Activated CD4-positive, alpha-beta T cell treated with anti-CD3 and anti-CD28 coated beads, Interleukin-2, amount 50 U/mL, for 48 hours (primary cell): ENCODE measurements at regions not wholly inside any gene's neighbourhood (a gene's known extent, or its start where the extent isn't known, plus 50 kb on each side); places are given as distances from the start of the nearest gene placed in this dataset.

Experiments
- DNase-seq, 2 experiments: peaks; one replicate each; pipeline ENCODE4 v3.0.0-alpha.2; 2020

GRCh38 chr4:136484996-136485395 is 1047.3 kb downstream of the PCDH18 start:
- DNase-seq: no peak

GRCh38 chr4:136476753-136477152 is 1055.5 kb downstream of the PCDH18 start:
- DNase-seq: no peak

DNA sequence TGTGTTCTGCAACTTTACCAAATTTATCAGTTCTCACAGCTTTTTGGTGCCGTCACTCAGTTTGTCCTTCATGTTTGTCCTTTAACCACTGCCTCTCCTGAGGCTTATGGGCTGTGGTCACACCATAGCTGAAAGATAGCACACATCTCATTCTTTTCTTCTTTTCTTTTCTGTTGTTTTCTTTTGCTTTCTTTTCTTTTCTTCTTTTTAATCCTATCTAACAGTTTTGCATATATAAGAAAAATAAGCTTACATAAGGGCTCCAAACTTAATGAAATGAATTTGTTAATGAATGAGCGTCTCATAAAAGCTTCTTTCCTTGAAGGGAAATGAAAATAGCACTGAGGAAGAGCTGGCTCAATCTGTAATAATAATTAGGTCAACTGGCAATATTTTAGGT is 1061.2 kb downstream of the PCDH18 start:
- no peak for DNase-seq

DNA sequence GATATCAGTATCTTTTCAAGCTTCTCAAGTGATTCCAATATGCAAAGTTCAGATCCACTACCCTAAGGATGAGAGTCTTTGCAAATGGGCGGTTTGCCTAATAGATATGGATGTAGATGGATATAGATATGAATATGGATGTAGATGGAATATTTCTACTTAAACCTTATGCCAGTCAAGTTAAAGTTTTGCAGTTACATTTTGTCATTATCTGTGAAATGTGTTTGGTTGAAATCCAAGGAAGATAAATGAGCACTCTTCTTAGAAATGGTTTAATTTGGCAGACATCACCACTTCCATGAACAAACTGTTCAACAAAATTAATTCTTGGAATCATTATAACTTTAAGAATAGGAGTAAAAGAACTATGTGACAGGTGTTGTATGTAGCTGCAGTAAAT is 1066.6 kb downstream of the PCDH18 start:
- no peak for DNase-seq

- DNase-seq: no peak
Measured at GRCh38 chr4:136463941-136464340, 1068.4 kb downstream of the PCDH18 start.

GRCh38 chr4:136461533-136461932 is 1070.8 kb downstream of the PCDH18 start:
- no peak for DNase-seq

DNA sequence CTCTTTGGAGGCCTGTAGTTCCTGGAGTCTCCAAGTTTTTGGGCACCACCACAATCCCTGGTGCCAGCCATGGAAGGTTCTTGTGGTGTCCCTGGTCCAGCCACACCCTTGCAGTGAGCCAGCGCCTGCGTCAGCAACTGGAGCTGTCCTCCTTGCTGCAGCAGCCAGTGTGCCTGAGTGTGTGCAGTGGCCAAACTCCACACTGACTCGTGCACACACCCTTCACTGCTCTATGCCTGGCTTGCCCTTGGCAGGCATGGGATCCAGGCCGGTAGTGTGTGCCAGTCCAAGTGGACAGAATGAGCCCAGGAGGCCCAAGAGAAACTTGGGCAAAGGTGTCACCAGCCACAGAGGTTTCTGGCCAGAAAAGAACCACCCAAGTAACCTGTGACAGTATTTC is 1074.0 kb downstream of the PCDH18 start:
- no peak for DNase-seq

DNA sequence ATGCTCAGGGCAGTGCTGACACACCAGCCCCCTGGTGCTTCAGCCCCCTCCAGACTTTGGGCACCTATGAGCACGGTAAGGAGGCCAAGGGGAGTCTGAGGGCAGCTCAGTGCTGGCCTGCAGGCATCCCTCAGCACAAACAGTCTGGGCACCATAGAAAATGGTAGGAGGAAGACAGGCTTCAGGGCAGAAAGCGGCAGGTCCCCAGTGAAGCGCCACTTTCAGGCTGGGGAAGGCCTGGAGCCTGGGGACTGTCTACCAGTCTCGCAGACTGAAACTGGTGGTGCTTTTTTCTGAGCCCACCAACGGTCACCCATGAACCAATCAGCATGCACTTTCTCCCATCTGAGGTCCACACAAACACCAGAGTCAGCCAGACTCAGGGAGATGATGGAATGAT is 1074.7 kb downstream of the PCDH18 start:
- no peak for DNase-seq

- DNase-seq: no peak
Measured at GRCh38 chr4:136457004-136457403, 1075.3 kb downstream of the PCDH18 start.

GRCh38 chr4:136443006-136443405 is 1089.3 kb downstream of the PCDH18 start:
- no peak for DNase-seq

GRCh38 chr4:136442447-136442846 is 1089.8 kb downstream of the PCDH18 start:
- DNase-seq: no peak

DNA sequence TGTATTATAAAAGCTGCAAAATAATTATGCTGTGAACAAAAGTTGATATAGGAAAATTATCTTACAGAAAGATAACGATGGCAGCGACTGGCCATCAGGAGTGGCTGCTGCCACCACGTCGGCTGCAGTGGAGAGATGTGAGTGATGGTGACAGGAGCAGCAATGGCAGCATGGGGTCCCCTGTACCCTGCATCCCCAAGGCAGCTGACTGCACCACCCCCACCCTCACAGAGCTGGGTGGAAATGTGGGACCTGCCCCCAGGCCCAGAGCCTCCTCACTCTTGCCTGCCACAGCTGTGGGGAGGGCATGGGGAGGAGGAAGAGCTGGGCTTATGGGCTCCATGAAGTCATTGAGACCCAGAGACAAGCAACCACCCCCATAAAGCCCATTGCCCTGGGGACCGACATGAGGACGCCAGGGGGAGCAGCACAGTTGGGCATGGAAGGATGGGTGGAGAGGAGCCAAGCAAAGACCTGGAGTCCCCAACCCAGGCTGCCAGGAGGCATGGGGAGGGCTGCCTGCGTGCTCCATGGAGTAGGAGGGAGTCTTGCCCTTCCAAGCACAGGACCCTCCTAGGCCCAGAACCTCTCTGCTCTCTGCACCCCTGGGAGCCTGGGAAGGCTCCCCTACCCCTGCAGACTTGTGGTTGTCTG is 1090.5 kb downstream of the PCDH18 start:
- no peak for DNase-seq

DNA sequence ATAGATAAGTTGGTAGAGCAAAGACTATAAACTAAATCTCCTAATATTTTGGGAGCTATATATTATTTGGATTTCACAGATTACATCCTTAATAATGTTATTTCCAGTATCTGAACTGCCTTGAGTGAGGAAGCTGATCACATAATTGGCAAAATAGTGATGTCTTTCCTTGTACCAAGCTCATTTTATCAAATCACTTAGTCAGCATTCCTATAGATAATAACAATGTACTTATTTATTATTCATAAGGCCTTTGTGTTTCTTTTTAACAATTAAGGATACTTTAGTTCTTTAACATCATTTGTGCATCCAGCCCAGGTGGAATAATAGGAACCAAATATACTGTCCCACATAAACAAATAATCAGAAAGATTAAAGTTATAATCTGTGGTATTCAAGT is 1093.6 kb downstream of the PCDH18 start:
- no peak for DNase-seq

DNA sequence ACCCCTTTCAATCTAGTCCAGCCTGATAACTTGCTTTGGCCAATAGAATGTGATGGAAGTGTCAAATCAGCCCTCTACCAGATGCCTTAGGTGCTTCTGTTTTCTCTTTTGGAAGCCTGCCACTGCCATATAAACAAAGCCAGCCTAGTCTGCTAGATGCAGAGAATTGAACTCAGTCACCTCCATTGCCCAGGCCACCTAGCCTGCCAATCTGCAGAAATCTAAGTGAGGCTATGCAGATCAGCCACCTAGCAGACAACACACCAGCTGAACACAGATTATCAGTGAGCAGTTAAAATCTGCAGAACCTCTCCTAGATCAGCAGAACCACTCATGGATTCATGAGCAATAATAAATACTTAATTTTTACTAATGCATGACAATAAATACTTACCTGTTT is 1108.2 kb downstream of the PCDH18 start:
- DNase-seq: no peak

DNA sequence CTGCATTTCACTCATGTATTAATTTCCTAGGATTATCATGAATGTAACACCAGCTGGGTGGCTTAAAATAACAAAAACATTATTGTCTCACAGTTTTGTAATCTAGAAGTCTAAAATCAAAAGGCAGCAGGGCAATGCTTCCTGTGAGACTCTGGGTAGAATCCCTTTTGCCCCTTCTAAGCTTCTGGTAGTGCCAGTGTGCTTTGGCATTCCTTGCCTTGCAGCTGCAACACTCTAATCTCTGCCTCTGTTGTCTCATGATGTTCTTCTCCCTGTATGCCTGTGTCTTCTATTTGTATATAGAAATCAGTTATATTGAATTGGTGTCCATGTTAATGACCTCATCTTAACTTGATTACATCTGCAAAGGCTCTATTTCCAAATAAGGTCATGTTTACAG is 1117.3 kb downstream of the PCDH18 start:
- no peak for DNase-seq

- no peak for DNase-seq
Measured at GRCh38 chr4:136412708-136413107, 1119.6 kb downstream of the PCDH18 start.

DNA sequence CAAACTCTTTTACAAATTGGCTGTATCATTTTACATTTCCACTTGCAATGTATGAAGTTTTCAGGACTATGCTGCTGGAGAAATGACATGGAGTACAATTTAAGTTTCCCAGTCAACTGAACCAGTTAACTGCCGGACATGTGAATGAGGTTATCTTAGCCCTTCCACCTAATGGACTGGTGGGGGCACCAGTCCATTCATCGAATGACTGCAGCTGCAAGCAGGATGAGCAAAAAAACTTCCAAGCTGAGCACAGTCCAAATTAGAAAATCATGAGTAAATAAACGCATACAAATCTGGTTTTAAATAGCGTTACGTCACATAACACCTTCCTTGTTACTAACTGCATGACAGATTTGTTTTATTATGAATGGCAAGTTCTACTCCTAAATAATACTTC is 1131.5 kb downstream of the PCDH18 start:
- no peak for DNase-seq

DNA sequence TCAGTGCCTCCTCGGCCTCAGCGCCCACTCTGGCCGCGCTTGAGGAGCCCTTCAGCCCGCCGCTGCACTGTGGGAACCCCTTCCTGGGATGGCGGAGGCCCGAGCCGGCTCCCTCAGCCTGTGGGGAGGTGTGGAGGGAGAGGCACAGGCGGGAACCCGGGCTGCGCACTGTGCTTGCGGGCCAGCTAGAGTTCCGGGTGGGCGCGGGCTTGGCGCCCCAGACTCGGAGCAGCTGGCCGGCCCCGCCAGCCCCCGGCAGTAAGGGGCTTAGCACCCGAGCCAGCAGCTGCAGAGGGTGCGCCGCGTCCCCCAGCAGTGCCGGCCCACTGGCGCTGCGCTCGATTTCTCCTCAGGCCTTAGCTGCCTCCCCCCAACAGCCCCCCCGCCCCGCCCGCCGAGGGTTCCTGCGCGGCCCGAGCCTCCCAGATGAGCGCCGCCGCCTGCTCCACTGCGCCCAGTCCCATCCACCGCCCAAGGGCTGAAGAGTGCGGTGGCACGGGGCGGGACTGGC is 1137.0 kb downstream of the PCDH18 start:
- no peak for DNase-seq

GRCh38 chr4:136392576-136392975 is 1139.7 kb downstream of the PCDH18 start:
- DNase-seq: no peak

- no peak for DNase-seq
Measured at GRCh38 chr4:136390824-136391223, 1141.5 kb downstream of the PCDH18 start.

DNA sequence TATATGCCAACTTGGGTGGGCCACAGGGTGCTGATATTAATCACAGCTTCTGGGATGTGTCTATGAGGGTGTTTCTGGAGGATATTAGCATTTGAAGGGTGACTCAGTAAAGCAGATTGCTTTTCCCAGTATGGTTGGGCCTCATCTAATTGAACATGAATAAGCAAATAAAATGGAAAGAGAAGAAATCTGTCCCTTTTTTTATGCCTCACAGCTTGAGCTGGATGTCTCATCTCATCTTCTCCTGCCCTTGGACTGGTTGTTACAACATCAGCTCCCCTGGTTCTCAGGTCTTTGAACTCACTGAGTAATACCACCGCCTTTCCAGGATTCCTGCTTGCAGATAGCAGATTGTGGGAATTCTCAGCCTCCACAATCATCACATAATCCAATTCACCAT is 1149.2 kb downstream of the PCDH18 start:
- DNase-seq: no peak

- no peak for DNase-seq
Measured at GRCh38 chr4:136371231-136371630, 1161.1 kb downstream of the PCDH18 start.

GRCh38 chr4:136369073-136369472 is 1163.2 kb downstream of the PCDH18 start:
- DNase-seq: no peak

DNA sequence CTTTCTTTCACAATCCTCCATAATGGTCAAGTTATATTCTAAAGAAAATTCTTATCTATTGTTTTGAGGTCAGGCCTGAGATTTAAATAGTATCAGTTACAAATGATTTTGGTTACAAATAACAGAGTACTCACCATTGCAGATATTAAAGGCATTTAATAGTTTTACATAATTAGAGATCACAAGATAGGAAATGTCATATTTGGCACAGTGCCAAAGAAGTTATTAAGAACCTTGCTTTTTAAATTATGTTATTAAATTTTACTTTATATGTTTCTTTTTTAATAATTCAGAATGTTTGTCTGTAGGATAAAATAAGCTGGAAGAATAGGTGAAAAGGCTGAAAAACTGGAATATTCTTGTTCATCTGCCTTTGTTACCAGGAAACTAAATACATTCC is 1174.7 kb downstream of the PCDH18 start:
- no peak for DNase-seq

DNA sequence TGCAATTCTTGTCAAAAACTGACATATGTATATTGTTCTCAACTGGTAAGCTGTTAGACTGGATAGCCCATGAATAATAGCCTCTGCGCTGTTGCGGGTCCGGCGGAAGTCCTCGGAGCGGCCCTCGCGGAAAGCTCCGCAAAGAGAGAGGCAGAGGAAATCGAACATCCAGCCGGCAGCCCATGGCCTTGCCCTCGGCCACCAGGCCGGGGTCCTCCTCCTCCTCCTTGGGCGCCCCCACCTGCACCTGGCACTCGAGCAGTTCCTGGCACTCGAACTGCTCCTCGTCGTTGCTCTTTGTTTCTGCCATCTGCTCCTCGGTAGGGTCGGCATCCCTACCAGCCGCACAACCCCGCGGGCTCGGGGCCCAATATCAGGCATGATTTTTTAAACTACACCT is 1176.3 kb downstream of the PCDH18 start:
- no peak for DNase-seq
